ENCODE measurements at regions not wholly inside any gene's neighbourhood (a gene's known extent, or its start where the extent isn't known, plus 50 kb on each side); places are given as distances from the start of the nearest gene placed in this dataset.
"Not testable (repeated sequence)": the region's sequence is repeated elsewhere in the genome, so short reads cannot be mapped to it uniquely, and the experiment has no call there.

GRCh38 chr20:53818457-53819177, 225.0 kb upstream of the ZNF217 start:
- no peak for DNase-seq (ENCODE audit: low spot score)

GRCh38 chr20:53817513-53817912, 223.9 kb upstream of the ZNF217 start:
- not testable (repeated sequence) for DNase-seq (ENCODE audit: low spot score)

GRCh38 chr20:53816872-53817398, 223.3 kb upstream of the ZNF217 start:
- no peak for DNase-seq (ENCODE audit: low spot score)

- DNase-seq (ENCODE audit: low spot score): no peak
Measured at GRCh38 chr20:53815509-53815908, 221.9 kb upstream of the ZNF217 start.

GRCh38 chr20:53814060-53814459, 220.4 kb upstream of the ZNF217 start:
- DNase-seq (ENCODE audit: low spot score): no peak

- no peak for DNase-seq (ENCODE audit: low spot score)
Measured at GRCh38 chr20:53813636-53814035, 220.0 kb upstream of the ZNF217 start.

GRCh38 chr20:53811577-53811976, 217.9 kb upstream of the ZNF217 start:
- DNase-seq (ENCODE audit: low spot score): no peak

- no peak for DNase-seq (ENCODE audit: low spot score)
Measured at GRCh38 chr20:53810661-53811355, 217.2 kb upstream of the ZNF217 start.

- no peak for DNase-seq (ENCODE audit: low spot score)
Measured at GRCh38 chr20:53809728-53810365, 216.2 kb upstream of the ZNF217 start.

- DNase-seq (ENCODE audit: low spot score): no peak
Measured at GRCh38 chr20:53809217-53809616, 215.6 kb upstream of the ZNF217 start.

GRCh38 chr20:53808733-53809132, 215.1 kb upstream of the ZNF217 start:
- no peak for DNase-seq (ENCODE audit: low spot score)

GRCh38 chr20:53808302-53808701, 214.7 kb upstream of the ZNF217 start:
- not testable (repeated sequence) for DNase-seq (ENCODE audit: low spot score)

GRCh38 chr20:53806683-53807401, 213.2 kb upstream of the ZNF217 start:
- no peak for DNase-seq (ENCODE audit: low spot score)

GRCh38 chr20:53805895-53806384, 212.3 kb upstream of the ZNF217 start:
- no peak for DNase-seq (ENCODE audit: low spot score)

GRCh38 chr20:53804920-53805894, 211.6 kb upstream of the ZNF217 start:
- no peak for DNase-seq (ENCODE audit: low spot score)

- not testable (repeated sequence) for DNase-seq (ENCODE audit: low spot score)
Measured at GRCh38 chr20:53804308-53804707, 210.7 kb upstream of the ZNF217 start.

- DNase-seq (ENCODE audit: low spot score): no peak
Measured at GRCh38 chr20:53803492-53804155, 210.0 kb upstream of the ZNF217 start.

- DNase-seq (ENCODE audit: low spot score): no peak
Measured at GRCh38 chr20:53801609-53802370, 208.2 kb upstream of the ZNF217 start.

GRCh38 chr20:53800883-53801604, 207.4 kb upstream of the ZNF217 start:
- DNase-seq (ENCODE audit: low spot score): no peak

All from NAMALWA (cell line).